ENCODE measurements at regions not wholly inside any gene's neighbourhood (a gene's known extent, or its start where the extent isn't known, plus 50 kb on each side); places are given as distances from the start of the nearest gene placed in this dataset.

- Histone ChIP-seq H3K9me3 (ENCODE audit: control insufficient read depth, insufficient read depth, low read length) (no peaks in the 10 kb centered on the region), H3K27me3 (ENCODE audit: control insufficient read depth, insufficient read depth, low read length) (no peaks in the 10 kb centered on the region), H3K27ac (ENCODE audit: low read depth, low read length) (no peak overlapping the region), H3K4me1 (ENCODE audit: control insufficient read depth, insufficient read depth, low read length) (no peaks in the 10 kb centered on the region), H3K36me3 (ENCODE audit: control insufficient read depth, insufficient read depth, low read length) (no peaks in the 10 kb centered on the region), H3K4me3 (ENCODE audit: low read depth, low read length) (no peak overlapping the region)
- WGBS (ENCODE audit: insufficient coverage): 80% methylated on average over 1 of the region's 1 CpG
- DNase-seq (ENCODE audit: low read depth in 4 of 6, low spot score in 6 of 6): no peak
These were observed 207.5 kb downstream of the PDCD6IP start for GRCh38 chr3:34005886-34006285.

GRCh38 chr3:34008191-34008590 lies 209.8 kb downstream of the PDCD6IP start:
- DNase-seq (ENCODE audit: low read depth in 4 of 6, low spot score in 6 of 6): no peak

DNA sequence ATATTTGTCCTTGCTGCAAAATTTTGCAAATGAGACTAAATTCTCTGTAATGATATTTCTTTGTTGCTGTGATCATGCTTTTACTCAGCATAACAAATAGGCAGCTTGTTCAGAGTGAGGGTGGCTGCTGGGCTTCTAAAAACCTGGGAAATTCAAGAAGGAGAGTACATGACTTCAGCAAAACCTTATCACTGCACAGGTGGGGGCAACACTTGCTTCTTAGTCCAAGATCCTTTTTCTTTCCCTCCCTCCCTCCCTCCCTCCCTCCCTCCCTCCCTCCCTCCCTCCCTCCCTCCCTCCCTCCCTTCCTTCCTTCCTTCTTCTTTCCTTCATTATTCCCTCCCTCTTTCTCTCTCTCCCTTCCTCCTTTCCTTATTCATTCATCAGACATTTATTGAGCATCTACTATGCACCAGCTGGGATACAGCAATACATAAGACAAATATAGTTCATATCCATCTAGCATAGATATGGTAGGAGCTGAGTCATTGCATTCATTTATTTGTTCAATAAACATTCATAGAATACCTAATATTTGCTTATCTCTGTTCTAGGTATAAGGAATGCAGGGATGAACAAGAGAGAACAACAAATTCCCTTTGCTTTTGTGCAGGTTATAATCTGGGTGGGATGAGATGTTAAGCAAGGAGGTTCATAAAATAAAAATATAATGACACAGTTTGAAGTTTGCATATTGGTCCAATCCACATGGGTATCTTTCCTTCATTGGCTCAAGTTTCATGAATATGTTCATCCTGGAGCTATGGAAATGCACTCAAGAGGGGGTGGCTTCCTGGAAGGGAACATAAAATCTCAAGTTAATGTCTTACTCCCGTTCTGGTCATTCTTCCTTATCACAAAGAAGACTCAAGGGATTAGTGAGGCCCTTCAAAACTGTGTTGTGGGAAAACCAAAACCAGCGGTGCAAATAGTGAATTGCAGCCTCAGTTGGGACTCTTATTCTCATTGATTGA lies 210.7 kb downstream of the PDCD6IP start:
- Histone ChIP-seq H3K9me3 (ENCODE audit: control insufficient read depth, insufficient read depth, low read length) (no peaks in the 10 kb centered on the region), H3K36me3 (ENCODE audit: control insufficient read depth, insufficient read depth, low read length) (no peaks in the 10 kb centered on the region), H3K27ac (ENCODE audit: low read depth, low read length) (no peak overlapping the region), H3K27me3 (ENCODE audit: control insufficient read depth, insufficient read depth, low read length) (no peaks in the 10 kb centered on the region), H3K4me3 (ENCODE audit: low read depth, low read length) (no peak overlapping the region), H3K4me1 (ENCODE audit: control insufficient read depth, insufficient read depth, low read length) (no peaks in the 10 kb centered on the region)
- no CpG with 5 or more reads among the region's 2 CpGs for WGBS (ENCODE audit: insufficient coverage)
- no peak for DNase-seq (ENCODE audit: low read depth in 4 of 6, low spot score in 6 of 6)

More at GRCh38 chr3:34008191-34008590, 209.8 kb downstream of the PDCD6IP start:
- WGBS (ENCODE audit: insufficient coverage): 93% methylated on average over 1 of the region's 1 CpG
- Histone ChIP-seq H3K27me3 (ENCODE audit: control insufficient read depth, insufficient read depth, low read length) (no peaks in the 10 kb centered on the region), H3K36me3 (ENCODE audit: control insufficient read depth, insufficient read depth, low read length) (no peaks in the 10 kb centered on the region), H3K9me3 (ENCODE audit: control insufficient read depth, insufficient read depth, low read length) (no peaks in the 10 kb centered on the region), H3K4me3 (ENCODE audit: low read depth, low read length) (no peak overlapping the region), H3K4me1 (ENCODE audit: control insufficient read depth, insufficient read depth, low read length) (no peaks in the 10 kb centered on the region), H3K27ac (ENCODE audit: low read depth, low read length) (no peak overlapping the region)

GRCh38 chr3:34011171-34012101 lies 213.0 kb downstream of the PDCD6IP start:
- 73% methylated on average over 2 of the region's 3 CpGs for WGBS (ENCODE audit: insufficient coverage)
- no peak overlapping the region for H3K27ac ChIP-seq (ENCODE audit: low read depth, low read length)

GRCh38 chr3:34012102-34012461 lies 213.7 kb downstream of the PDCD6IP start:
- Histone ChIP-seq H3K4me3 (ENCODE audit: low read depth, low read length) (no peak overlapping the region), H3K9me3 (ENCODE audit: control insufficient read depth, insufficient read depth, low read length) (no peaks in the 10 kb centered on the region), H3K27ac (ENCODE audit: low read depth, low read length) (no peak overlapping the region), H3K36me3 (ENCODE audit: control insufficient read depth, insufficient read depth, low read length) (no peaks in the 10 kb centered on the region), H3K27me3 (ENCODE audit: control insufficient read depth, insufficient read depth, low read length) (no peaks in the 10 kb centered on the region), H3K4me1 (ENCODE audit: control insufficient read depth, insufficient read depth, low read length) (no peaks in the 10 kb centered on the region)
- 100% methylated on average over 1 of the region's 2 CpGs for WGBS (ENCODE audit: insufficient coverage)
- no peak for DNase-seq (ENCODE audit: low read depth in 4 of 6, low spot score in 6 of 6)

More at GRCh38 chr3:34011171-34012101, 213.0 kb downstream of the PDCD6IP start:
- H3K27me3 ChIP-seq (ENCODE audit: control insufficient read depth, insufficient read depth, low read length): no peaks in the 10 kb centered on the region
- H3K4me1 ChIP-seq (ENCODE audit: control insufficient read depth, insufficient read depth, low read length): no peaks in the 10 kb centered on the region
- no peaks in the 10 kb centered on the region for H3K9me3 ChIP-seq (ENCODE audit: control insufficient read depth, insufficient read depth, low read length)
- H3K4me3 ChIP-seq (ENCODE audit: low read depth, low read length): no peak overlapping the region
- no peak for DNase-seq (ENCODE audit: low read depth in 4 of 6, low spot score in 6 of 6)
- no peaks in the 10 kb centered on the region for H3K36me3 ChIP-seq (ENCODE audit: control insufficient read depth, insufficient read depth, low read length)

GRCh38 chr3:34013818-34014570 lies 215.6 kb downstream of the PDCD6IP start:
- Histone ChIP-seq H3K9me3 (ENCODE audit: control insufficient read depth, insufficient read depth, low read length) (no peaks in the 10 kb centered on the region), H3K4me3 (ENCODE audit: low read depth, low read length) (no peak overlapping the region), H3K27me3 (ENCODE audit: control insufficient read depth, insufficient read depth, low read length) (no peaks in the 10 kb centered on the region), H3K4me1 (ENCODE audit: control insufficient read depth, insufficient read depth, low read length) (no peaks in the 10 kb centered on the region), H3K27ac (ENCODE audit: low read depth, low read length) (no peak overlapping the region), H3K36me3 (ENCODE audit: control insufficient read depth, insufficient read depth, low read length) (no peaks in the 10 kb centered on the region)
- DNase-seq (ENCODE audit: low read depth in 4 of 6, low spot score in 6 of 6): peak in 2 of 6 donors; percentile 56 to 83
- 100% methylated on average over 3 of the region's 6 CpGs for WGBS (ENCODE audit: insufficient coverage)

- Histone ChIP-seq H3K4me3 (ENCODE audit: low read depth, low read length) (no peak overlapping the region), H3K36me3 (ENCODE audit: control insufficient read depth, insufficient read depth, low read length) (no peaks in the 10 kb centered on the region), H3K9me3 (ENCODE audit: control insufficient read depth, insufficient read depth, low read length) (no peaks in the 10 kb centered on the region), H3K4me1 (ENCODE audit: control insufficient read depth, insufficient read depth, low read length) (no peaks in the 10 kb centered on the region), H3K27me3 (ENCODE audit: control insufficient read depth, insufficient read depth, low read length) (no peaks in the 10 kb centered on the region), H3K27ac (ENCODE audit: low read depth, low read length) (no peak overlapping the region)
- peak in 2 of 6 donors; percentile 27 to 57 for DNase-seq (ENCODE audit: low read depth in 4 of 6, low spot score in 6 of 6)
- 92% methylated on average over 7 of the region's 9 CpGs for whole genome bisulfite sequencing (ENCODE audit: insufficient coverage)
These were observed 217.0 kb downstream of the PDCD6IP start for GRCh38 chr3:34015204-34016142.

DNA sequence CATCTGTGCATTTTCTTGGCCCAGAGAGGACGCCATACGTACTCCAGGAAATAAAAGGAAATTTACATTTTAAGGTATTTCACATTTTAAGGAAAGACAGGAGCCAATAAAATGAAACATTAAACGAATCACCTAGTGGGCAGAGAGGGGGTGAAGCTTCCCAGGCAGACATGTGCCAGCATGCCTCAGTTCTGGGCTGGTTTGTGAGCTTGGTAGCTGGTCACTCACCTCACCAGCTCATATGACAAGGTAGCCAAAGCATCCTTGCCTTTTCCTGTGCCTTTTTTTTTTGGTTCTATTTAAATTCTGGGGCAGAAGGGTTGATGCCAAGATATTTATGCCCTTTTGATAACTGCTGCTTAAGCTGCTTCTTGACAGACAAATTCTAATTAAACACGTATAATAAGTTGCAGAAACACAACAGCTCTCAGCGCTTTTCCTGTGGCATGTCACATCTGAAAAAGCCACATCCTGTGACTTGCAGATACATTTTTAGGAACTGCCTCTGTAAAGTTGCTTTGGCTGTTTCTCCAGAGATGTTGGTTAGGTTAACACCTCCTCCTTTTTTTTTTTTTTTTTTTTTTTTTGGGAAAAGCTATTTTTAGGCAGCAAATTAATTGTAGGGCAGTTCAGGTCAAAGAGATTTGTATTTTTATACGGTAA lies 218.6 kb downstream of the PDCD6IP start:
- DNase-seq (ENCODE audit: low read depth in 4 of 6, low spot score in 6 of 6): no peak
- 90% methylated on average over 2 of the region's 6 CpGs for WGBS (ENCODE audit: insufficient coverage)
- Histone ChIP-seq H3K4me3 (ENCODE audit: low read depth, low read length) (no peak overlapping the region), H3K9me3 (ENCODE audit: control insufficient read depth, insufficient read depth, low read length) (no peaks in the 10 kb centered on the region), H3K27me3 (ENCODE audit: control insufficient read depth, insufficient read depth, low read length) (no peaks in the 10 kb centered on the region), H3K4me1 (ENCODE audit: control insufficient read depth, insufficient read depth, low read length) (peaks cover 3% of the 10 kb centered on the region), H3K27ac (ENCODE audit: low read depth, low read length) (no peak overlapping the region), H3K36me3 (ENCODE audit: control insufficient read depth, insufficient read depth, low read length) (no peaks in the 10 kb centered on the region)

Measured in spinal cord (tissue), 9 donors.